GM04504 (cell line): ENCODE measurements at regions not wholly inside any gene's neighbourhood (a gene's known extent, or its start where the extent isn't known, plus 50 kb on each side); places are given as distances from the start of the nearest gene placed in this dataset.
"Not testable (repeated sequence)": the region's sequence is repeated elsewhere in the genome, so short reads cannot be mapped to it uniquely, and the experiment has no call there.

Experiments used
- DNase-seq: peaks from one replicate; pipeline ENCODE4 v3.0.0-alpha.2; 2012; ENCODE audit warnings: low read depth

DNA sequence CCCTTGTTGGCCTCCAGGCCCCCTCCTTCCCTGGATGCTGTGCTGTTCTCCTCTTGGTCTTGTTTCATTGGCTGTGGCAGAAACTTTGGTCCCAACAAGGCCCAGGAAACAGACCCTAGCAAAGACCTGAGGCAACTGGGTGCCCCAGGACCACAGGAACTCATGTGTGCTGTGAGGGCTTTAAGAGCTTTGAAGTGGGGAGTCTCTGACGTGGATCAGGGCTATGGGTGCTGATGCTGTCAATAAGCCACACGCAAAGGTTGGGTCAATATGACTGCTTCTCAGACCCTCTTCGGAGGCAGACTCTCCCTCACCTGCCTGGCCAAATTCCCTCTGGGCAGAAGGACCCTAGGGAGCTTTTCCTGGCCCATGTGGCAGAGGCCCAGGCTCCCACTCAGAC is 91.5 kb upstream of the MLN start:
- DNase-seq = no peak

DNA sequence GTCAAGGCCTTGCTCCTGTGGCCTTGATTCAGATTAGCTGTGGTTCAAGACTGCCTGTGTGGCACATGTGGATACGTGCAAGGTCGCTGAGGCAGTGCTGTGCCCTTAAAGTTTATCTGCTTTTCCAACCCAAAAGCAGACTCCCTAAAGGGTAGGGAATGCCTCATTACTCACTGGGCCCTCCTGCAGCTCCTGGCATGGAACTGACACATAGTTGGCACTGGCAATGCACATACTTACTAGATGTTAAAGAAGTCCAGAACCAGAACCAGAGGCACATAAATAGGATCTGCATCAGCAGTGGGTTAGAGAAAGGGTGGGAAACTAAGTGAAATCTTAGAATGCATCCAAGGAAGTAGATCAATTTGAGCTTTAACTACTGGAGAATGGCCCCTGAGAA is 90.6 kb upstream of the MLN start:
- DNase-seq = peak; percentile 28

DNA sequence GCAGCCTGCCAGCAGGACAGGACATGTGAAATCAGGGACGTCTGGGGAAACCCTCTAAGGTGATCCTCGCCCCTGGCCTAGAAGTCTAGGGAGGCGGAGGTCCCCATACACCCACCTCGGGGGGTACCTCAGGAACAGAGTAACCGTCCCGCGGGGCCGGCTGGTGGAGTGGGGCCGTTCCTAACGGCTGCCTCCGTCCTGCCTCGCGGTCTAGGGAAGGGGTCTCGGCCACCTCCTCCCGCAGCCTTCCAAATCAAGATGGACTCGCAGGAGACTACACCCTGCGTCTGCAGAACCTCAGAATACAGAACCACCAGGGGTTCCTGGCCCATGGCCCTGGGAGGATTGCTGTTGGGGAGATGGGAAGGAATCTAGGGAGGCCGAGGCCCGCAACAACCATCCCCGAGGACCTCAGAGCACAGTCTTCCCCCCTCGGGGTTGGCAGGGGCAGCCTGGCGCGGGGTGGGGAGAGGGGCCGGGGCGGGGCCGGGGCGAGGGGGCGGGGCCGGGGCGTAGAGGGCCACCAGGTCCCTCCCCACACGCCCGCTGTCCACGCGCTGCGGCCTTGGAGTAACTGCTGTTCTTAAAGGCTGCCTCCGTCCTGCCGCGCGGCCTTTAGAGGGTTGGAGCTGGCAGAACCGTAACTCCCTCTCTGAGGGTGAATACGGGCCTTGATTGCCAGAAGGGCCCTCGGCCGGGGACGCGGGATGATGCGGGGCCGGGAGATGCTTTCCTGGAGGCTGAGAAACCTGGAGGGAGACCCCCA is 89.0 kb upstream of the MLN start:
- DNase-seq = no peak

DNA sequence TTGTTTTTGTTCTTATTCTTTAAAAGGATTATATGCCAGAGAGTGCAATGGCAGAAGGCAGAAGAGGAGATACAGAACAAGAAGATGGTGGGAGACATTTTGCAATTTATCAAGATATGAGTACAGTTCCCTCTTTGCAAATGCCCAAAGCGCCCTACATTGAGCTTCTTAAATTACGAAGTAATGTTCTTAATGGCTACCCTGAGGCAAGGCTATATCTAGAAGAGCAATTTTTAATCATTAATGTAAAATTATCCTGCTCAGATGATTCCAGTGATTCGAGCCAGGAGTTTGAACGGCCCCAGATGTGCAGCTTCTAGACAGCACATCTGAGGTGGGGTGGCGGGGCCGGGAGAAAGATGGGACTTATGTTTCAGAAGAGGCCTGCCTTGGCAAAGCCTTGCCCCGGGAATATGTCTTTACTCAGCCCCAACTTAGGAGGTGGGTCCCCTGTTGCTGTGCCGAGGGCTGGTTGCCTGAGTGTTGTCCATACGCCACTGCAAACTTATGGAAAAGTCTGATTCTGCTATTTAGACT is 84.9 kb upstream of the MLN start:
- no peak for DNase-seq

DNA sequence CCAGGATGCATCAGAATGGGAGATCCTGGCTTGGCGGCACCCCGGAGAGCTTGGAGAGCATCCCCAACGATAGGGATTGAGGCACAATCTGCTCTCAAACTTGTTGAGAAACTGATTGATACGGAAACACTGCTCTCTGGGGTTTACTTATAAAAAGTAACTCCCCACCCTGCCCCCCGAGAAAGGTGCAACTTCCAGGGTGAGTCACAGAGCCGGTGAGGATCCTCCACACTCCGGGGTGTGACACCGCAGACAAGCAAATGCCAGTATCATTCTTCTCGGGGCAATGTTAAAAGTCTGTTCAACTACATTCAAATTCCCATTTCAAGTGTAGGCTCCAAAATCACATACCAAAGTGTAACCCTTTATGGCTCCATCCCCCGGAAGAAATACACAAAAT is 84.4 kb upstream of the MLN start:
- DNase-seq = no peak

DNA sequence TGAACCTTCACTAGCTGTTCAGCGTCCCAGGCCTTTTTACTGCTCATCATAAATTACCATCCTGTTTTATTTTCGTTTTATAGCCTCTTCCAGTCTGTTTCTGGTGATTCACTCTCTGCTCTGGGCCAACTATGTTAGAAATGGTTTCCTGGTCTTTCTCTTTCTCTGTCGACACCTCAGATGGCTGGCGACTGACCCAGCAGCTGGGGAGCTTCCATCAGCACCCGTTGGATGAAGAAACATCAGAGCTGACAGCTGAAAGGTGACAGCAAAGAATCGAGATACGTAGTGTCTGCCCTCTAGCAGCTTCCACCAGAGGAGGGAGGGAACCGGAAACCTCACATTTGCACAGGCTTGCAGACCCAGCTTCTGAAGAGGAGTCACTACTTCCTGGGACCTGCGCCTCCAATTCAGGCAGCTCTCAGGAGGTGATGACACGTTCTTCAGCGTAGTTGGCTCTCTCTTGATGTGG is 82.9 kb upstream of the MLN start:
- peak; percentile 89 for DNase-seq

DNA sequence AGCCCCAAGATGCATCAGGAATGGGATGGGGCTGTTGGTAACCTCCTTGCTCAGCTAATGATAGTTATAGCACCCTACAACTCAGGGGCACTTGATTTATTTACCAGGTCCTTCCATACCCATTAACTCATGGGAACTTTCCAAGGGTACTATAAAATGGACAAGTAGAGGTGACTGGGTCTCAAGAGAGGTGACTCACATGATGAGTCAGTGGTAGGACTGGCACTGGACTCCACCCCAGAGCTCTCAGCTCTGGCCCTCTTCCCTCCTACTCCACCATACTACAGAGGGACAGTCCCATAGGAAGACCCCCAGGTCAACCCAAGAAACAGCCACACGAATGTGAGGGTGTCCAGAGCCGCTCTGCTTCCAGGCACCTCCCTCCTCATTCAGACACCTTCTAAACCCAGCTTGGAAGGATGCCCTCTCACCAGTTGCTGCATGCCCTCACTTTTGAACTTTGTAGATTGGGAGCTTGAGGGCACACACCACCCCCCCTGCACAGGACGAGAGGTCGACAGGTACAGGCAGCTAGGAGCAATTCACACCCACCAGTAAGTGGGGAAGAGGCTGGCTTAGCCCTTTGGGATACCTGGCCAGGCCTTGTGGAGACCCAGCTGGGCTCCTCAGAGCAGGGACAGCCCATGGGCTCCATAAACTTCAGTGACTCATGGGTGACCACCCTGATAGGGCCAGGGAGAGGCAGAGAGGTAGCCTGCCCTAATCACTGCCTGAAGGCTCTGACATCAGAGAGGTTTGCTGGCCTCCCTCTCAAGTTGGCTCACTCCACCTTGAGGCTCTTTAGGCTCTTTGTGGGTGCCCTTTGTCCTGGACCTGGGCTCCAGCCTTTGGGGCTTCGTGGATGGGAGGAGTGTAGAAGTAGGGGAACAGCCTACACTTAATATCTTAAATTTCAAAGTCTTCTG is 81.6 kb upstream of the MLN start:
- DNase-seq = peak; percentile 76

DNA sequence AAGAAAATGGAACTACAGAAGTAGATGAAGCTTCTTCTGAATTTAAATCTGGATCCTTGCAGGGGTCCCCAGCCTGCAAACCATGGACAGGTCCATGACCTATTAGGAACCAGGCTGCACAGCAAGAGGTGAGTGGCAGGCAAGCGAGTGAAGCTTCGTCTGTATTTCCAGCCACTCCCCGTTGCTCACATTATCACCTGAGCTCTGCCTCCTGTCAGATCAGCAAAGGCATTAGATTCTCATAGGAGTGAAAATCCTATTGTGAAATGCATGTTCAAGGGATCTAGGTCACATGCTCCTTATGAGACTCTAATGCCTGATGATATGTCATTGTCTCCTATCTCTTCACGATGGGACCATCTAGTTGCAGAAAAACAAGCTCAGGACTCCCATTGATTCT is 79.8 kb upstream of the MLN start:
- not testable (repeated sequence) for DNase-seq

DNA sequence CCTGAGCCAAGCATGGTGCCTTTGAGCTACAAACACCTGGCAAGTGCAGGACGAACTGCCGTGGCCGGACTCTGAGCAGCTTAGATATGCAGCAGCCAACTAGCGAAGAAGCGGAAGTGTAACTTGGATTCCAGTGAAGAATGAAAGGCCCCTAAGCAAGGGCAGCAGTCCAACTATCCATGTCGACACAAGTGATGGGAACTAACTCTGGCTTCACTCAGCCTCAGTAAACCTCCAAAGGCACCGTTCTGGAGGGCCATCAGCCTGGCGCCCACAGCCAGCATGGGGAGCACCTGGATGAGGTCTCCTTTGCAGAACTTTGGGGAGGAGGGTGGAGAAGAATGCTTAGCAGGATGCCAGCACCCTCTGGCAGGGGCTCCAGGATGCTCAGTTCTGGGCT is 78.4 kb upstream of the MLN start:
- no peak for DNase-seq

DNA sequence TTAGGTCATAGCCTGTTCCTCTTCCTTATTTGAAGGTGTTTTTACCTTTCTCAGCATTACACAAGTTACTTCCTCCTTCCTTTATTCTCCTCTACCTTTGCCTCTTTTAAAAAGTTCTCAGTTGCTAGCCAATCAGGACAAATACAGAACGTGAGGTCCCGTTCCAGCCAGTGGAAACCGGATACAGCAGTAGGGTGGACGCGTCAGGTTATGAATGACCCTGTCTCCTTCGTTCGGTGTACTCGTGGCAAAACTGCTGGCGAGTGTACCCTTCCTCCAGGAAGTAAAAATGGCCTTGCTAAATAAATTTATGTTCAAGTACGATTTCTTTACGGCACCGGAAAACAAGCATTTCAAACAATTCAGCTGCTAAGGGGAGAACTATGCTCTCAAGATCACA is 77.0 kb upstream of the MLN start:
- no peak for DNase-seq

DNA sequence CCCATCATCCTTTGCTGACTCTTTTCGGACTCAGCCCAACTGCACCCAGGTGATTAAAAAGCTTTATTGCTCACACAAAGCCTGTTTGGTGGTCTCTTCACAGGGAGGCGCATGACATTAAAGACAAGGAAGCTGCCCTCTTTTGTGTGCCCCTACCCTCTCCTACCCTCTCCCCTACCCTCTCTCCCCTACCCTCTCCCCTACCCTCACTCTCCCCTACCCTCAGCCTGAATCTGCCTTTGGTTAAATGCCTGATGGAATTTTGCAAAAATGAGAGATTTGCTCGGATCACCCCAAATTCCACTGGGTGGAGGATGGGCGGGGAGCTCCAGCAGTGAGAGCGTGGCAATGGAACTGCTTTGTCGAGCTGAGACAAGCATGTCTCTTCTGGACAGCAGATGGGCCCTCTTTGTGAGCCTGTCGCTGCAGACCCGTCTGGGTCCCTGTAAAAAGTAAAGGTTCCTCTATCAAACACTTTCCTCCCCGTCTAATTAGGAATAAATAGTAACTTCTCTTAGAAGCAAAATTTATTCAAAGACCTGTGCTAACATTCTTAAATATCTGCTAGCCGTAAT is 76.4 kb upstream of the MLN start:
- DNase-seq = no peak

DNA sequence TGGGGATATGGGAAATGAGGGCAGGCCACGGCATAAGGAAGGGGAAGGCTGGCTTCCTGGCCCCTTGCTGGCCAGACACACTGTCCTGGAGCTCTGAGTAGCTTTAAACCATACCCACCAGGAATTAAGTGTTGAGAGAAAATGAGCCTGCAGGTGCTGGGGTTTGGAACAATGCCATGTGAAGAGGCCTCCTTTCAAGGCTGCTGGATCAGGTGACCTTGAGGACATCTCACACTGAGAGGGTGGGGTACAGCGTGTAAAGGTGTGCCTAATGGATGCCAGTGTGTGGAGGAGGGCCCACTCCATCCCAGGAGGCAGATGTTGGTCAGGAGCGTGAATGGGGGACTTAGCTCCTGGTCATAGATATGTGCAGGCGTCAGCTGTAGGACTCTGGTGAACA is 74.8 kb upstream of the MLN start:
- DNase-seq = no peak

DNA sequence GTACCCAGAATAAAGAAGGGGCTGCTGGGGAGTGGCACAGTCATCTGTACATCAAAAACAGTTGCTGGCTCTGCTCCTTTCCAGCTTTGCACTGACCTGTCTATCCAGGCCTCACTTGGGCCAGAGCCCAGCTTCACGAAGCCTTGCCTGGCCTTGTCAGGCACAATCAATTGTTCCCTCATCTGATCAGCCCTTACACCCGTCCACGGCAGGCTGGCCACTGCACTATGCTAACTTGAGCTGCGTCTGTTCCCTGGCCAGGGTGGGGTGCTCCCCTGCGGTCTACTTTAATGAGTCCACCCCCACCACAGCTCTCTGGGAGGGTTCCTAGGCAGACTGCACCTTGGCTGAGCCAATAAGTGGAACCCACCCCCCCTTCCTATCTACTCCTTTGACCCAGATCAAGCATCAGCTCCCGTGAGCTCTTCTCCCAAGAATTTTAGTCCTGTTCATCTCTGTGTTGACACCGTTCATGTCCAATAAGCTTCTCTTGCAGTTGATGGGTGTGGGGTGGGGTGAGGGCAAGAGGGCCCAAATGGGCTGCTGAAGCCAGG is 74.3 kb upstream of the MLN start:
- DNase-seq = no peak

DNA sequence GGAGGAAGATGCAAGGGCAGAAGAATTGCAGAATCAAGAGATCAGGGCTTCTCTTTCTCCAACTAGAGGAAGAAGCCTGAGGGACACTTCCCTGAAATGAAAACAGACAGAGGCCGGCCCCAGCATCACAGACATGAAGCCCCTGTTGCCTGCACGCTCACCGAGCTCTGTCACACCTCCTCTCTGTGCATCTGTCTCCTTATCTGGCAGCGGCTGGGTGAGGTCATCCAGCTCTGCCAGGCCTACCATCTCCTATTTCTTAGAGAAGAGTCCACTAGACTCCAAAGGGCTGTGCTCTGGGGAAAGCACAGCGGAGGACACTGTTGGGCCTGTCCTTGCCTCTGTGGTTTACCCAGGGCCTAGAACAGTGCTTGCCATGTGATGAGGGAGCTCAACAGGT is 71.9 kb upstream of the MLN start:
- no peak for DNase-seq

DNA sequence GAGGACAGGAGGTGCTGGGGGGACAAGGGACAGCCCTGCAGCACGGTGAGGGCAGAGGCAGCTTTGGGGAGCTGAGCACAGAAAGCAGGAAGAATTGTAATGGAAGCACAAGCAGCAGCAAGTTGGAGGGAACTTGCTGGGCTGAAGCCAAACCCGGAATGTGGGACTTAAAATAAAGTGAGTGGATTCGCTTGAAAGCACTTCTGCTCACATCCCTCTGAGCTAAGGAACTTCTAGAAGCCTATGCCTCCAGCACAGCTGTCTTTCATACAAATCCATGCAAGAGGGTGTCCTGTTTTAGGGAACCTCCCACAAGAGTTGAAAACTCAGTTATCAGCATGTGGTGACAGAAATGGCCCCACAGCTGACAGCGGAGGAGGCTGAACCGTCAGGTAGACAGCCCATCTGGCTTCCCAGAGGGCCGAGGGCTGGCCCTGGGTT is 71.4 kb upstream of the MLN start:
- DNase-seq = no peak

DNA sequence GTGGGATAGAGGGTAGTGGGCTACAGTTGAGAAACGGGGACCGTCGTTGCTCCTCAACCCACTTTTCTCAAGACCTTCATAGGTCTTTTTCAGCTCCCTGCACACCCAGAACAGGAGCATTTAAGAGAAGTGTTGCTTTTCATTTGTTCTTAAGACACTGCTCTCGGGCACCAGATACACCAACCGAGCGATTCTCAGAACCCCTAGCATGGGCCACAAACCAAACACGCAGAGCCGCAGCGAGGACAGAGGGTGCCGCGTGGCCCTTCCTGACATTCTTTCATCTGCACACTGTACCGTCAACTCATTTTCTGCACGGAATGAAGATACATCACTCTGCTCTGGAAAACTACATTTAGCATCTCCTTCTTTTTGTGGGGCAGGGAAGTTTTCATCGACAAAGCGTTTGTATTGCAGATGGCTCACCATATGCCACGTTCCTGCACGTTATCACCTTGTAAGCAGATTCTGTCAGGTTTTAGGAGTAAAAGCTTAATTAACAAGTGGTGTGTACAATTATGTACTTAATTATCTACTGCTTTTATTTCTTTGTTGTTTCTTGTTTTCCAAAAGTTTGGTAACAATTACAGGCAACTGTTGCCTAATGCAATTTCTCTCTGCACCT is 70.4 kb upstream of the MLN start:
- DNase-seq = no peak

DNA sequence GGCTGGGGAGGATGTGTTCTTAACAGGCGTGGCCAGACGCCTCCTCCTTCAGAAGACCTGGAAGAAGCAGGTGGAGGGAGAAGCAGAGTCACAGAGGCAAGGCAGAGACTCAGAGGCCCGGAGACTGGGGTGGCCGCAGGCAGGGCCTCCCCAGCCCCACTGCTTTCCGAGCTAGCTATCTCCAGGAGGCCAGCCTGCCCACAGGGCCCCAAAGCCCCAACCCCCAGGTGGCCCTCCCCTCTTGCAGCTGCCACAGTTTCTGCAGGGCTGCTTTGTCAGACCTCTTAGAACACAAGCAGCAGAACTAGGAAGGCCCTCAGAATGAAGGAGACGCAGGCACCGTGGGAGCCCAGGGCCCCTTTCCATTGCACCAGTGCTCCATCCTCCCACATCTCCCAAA is 69.0 kb upstream of the MLN start:
- no peak for DNase-seq

DNA sequence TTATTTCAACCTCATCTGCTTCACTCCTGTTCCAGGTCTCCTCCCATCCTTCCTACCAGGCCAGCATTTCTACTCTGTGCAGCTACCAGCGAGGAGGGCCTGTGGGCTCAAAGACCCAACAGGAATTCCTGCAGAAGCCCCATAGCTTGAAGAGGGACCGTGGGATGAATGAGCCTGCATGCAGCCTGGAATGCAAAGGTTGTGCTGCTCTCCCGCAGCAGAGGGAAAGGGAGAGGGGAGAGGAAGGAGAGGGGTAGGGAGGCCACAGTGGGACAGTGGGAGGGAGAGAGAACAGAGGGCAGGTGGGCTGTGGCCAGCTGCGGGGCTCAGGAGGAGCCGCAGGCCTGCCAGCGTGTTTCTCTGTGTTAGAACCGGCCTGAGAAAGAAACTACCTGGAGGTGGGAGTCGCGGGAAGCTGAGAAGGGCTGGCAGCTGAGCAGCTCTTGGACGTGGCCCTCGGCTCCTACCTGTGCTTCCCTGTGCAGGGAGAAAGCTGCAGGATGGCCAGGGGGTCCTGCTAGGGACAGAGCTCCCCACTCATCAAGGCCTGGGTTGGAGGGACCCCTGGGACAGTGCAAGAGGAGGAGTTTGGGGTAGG is 66.1 kb upstream of the MLN start:
- DNase-seq = no peak

DNA sequence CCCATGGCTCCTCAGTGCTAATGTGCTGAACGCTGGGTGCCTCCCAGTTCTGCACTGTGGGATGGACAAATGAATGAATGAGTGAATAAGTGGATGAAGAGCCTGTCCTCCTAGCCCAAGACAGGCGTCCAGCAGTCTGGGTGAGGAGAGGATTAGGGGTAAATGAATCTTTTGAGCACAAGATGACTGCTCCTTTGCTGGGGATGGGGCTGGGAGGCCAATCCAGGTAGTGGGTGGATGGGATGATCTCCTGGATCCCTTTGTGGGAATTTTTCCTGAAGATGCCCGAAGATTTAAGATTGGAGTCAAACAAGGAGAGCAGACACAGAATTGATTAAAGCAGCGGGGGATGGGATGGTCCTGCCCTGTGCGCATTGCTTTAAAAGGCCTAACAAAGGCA is 65.3 kb upstream of the MLN start:
- DNase-seq = no peak

DNA sequence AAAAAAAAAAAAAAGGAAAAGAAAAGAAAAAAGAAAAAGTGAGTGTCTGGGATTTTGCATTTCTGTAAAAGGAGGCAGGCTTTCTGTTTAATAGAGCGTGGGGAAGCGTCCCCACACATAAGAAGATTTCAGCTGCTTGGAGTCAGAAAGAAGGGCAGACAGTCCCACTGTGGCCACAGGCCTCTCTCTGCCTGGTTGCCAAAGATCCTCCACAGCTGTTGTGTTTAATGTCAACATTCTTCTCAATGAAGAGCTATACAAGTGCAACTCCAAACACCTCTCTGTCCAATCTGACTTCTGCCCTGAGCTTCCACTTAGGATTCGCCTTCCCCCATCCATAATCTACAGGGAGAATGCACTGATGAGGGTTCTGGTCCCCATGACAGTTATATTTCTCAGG is 64.3 kb upstream of the MLN start:
- DNase-seq = no peak

DNA sequence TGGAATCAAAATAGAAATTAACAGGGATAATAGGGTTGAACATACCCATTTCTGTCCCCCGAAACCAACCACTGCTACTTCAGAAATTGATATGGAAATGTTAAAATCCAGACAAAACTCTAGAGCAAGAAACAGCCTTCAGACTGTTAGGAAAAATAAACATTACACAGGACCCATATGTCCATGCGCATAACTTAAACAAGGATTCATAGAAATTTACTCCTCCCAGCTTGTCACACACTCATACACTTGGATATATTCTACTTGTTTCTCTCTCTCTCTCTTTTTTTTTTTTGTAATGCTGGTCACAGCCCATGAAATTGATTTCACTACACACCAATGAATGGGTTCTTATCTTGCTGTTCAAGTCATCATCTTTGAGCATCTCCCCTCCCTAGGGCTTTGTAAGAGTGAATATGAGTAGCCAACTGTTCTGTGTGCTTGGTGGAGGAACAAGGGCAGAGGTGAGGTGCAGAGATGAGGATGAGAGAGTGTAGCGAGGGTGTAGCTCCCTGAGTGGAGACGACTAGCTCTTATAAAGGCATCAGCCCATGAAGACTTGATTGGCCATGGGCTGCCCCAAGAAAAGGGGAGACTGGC is 61.8 kb upstream of the MLN start:
- DNase-seq = no peak
